SK-N-SH (cell line): ENCODE measurements at regions not wholly inside any gene's neighbourhood (a gene's known extent, or its start where the extent isn't known, plus 50 kb on each side); places are given as distances from the start of the nearest gene placed in this dataset.

Experiments
- JUND ChIP-seq: IDR thresholded peaks from 2 replicates; pipeline ENCODE4 v1.4.0; 2012
- MXI1 ChIP-seq: IDR thresholded peaks from 2 replicates; pipeline ENCODE4 v1.6.1; 2012; ENCODE audit warnings: mild to moderate bottlenecking, low read depth, low read length, improper control_type of control experiment
- POLR2AphosphoS5 ChIP-seq: IDR thresholded peaks from 2 replicates; pipeline ENCODE4 v1.6.1; 2012; ENCODE audit warnings: low read depth, low read length
- TF ChIP-seq, protein P1 (sequence below): fragments of 200-600 bp; sonication (generic); IDR thresholded peaks from 2 replicates; pipeline ENCODE4 v1.6.1; 2017; ENCODE audit warnings: antibody characterized with exemption, mild to moderate bottlenecking, moderate library complexity
- TF ChIP-seq, protein P2 (sequence below): fragments of 150-350 bp; IDR thresholded peaks from 2 replicates; pipeline ENCODE4 v1.6.1; 2016; ENCODE audit warnings: mild to moderate bottlenecking, low read depth, low read length

DNA sequence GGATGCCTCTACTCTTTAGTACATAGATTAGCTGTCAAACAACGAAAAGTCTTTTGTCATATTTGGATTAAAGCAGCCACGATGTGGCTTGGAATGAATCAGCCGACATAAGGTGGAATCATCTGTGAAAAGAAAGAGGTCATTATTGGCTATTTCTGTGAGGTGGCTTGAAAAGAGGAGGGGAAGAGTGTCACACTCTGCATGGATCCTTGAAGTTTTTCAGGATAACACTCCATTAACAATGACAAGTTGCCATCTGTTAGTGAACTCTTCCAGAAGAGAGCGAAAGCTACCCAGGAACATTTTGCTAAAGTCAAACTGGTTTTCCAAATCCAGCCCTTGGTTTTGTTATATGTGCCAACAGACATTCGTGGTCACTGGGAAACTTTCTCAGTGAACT, 1604.8 kb downstream of the OLFM4 start:
- TF ChIP-seq MXI1 (no peak), JUND (no peak), POLR2AphosphoS5 (no peak)
- TF ChIP-seq, protein P1, sequence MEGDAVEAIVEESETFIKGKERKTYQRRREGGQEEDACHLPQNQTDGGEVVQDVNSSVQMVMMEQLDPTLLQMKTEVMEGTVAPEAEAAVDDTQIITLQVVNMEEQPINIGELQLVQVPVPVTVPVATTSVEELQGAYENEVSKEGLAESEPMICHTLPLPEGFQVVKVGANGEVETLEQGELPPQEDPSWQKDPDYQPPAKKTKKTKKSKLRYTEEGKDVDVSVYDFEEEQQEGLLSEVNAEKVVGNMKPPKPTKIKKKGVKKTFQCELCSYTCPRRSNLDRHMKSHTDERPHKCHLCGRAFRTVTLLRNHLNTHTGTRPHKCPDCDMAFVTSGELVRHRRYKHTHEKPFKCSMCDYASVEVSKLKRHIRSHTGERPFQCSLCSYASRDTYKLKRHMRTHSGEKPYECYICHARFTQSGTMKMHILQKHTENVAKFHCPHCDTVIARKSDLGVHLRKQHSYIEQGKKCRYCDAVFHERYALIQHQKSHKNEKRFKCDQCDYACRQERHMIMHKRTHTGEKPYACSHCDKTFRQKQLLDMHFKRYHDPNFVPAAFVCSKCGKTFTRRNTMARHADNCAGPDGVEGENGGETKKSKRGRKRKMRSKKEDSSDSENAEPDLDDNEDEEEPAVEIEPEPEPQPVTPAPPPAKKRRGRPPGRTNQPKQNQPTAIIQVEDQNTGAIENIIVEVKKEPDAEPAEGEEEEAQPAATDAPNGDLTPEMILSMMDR = no peak
- TF ChIP-seq, protein P2, sequence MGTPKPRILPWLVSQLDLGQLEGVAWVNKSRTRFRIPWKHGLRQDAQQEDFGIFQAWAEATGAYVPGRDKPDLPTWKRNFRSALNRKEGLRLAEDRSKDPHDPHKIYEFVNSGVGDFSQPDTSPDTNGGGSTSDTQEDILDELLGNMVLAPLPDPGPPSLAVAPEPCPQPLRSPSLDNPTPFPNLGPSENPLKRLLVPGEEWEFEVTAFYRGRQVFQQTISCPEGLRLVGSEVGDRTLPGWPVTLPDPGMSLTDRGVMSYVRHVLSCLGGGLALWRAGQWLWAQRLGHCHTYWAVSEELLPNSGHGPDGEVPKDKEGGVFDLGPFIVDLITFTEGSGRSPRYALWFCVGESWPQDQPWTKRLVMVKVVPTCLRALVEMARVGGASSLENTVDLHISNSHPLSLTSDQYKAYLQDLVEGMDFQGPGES = no peak
